GM06990 (cell line): ENCODE measurements at regions not wholly inside any gene's neighbourhood (a gene's known extent, or its start where the extent isn't known, plus 50 kb on each side); places are given as distances from the start of the nearest gene placed in this dataset.

ENCODE experiments used
- DNase-seq: peaks from one replicate; pipeline ENCODE4 v3.0.0-alpha.2; 2011; ENCODE audit not compliant: insufficient read length; ENCODE audit errors: extremely low read depth
- H3K27me3 ChIP-seq: replicated peaks from 2 replicates; pipeline ENCODE4 v1.6.0; 2011; ENCODE audit warnings: low read length; ENCODE audit not compliant: control insufficient read depth, insufficient read depth
- H3K36me3 ChIP-seq: 2 replicates; pipeline ENCODE4 v1.5.1; 2011; ENCODE audit warnings: low read length; ENCODE audit not compliant: control insufficient read depth, insufficient read depth
- H3K4me3 ChIP-seq: replicated peaks from 2 replicates; pipeline ENCODE4 v1.5.1; 2011; ENCODE audit warnings: low read depth, mild to moderate bottlenecking, control low read depth, low read length
- CTCF ChIP-seq: IDR thresholded peaks from 2 replicates; pipeline ENCODE4 v1.5.1; 2011; ENCODE audit warnings: low read length, control low read depth, mild to moderate bottlenecking, inconsistent platforms; ENCODE audit not compliant: insufficient read depth, poor library complexity, severe bottlenecking

GRCh38 chr5:121271546-121271945 lies 580.1 kb upstream of the FTMT start:
- no peaks in the 10 kb centered on the region for H3K27me3 ChIP-seq
- TF ChIP-seq CTCF, result no peak
- no peak overlapping the region for H3K4me3 ChIP-seq
- no peaks in the 10 kb centered on the region for H3K36me3 ChIP-seq
- DNase-seq, result no peak

GRCh38 chr5:121273833-121274433 lies 577.7 kb upstream of the FTMT start:
- H3K4me3 ChIP-seq, result no peak overlapping the region
- TF ChIP-seq CTCF, result no peak
- no peaks in the 10 kb centered on the region for H3K36me3 ChIP-seq
- no peaks in the 10 kb centered on the region for H3K27me3 ChIP-seq
- no peak for DNase-seq

- DNase-seq, result no peak
- Histone ChIP-seq H3K4me3 (no peak overlapping the region), H3K36me3 (no peaks in the 10 kb centered on the region), H3K27me3 (no peaks in the 10 kb centered on the region)
- no peak for TF ChIP-seq CTCF
These were observed 571.9 kb upstream of the FTMT start for GRCh38 chr5:121279801-121280200.

GRCh38 chr5:121285801-121286521 lies 565.7 kb upstream of the FTMT start:
- Histone ChIP-seq H3K36me3 (no peaks in the 10 kb centered on the region), H3K27me3 (no peaks in the 10 kb centered on the region), H3K4me3 (no peak overlapping the region)
- TF ChIP-seq CTCF, result no peak
- DNase-seq, result no peak

- H3K36me3 ChIP-seq, result no peaks in the 10 kb centered on the region
- TF ChIP-seq CTCF, result no peak
- no peak overlapping the region for H3K4me3 ChIP-seq
- no peak for DNase-seq
- H3K27me3 ChIP-seq, result no peaks in the 10 kb centered on the region
These were observed 562.9 kb upstream of the FTMT start for GRCh38 chr5:121288781-121289180.
